OCI-LY1 (cell line): ENCODE measurements at regions not wholly inside any gene's neighbourhood (a gene's known extent, or its start where the extent isn't known, plus 50 kb on each side); places are given as distances from the start of the nearest gene placed in this dataset.

Experiments
- CTCF ChIP-seq: fragments of 200-600 bp; sonication (generic), shearing (Covaris generic); IDR thresholded peaks from 2 replicates; pipeline ENCODE4 v1.5.1; 2017; ENCODE audit warnings: mild to moderate bottlenecking, antibody characterized with exemption, low read length, moderate library complexity, mixed read lengths
- EZH2 ChIP-seq: fragments of 200-600 bp; sonication (generic), shearing (Covaris generic); IDR thresholded peaks from 2 replicates; pipeline ENCODE4 v1.8.0; 2017; ENCODE audit warnings: borderline replicate concordance, mixed run types, mild to moderate bottlenecking, antibody characterized with exemption, low read length, moderate library complexity, mixed read lengths

GRCh38 chr6:168139121-168139520 is 60.1 kb upstream of the FRMD1 start:
- TF ChIP-seq CTCF (no peak), EZH2 (no peak)
